BE2C (cell line): ENCODE measurements at regions not wholly inside any gene's neighbourhood (a gene's known extent, or its start where the extent isn't known, plus 50 kb on each side); places are given as distances from the start of the nearest gene placed in this dataset.
A peak's percentile ranks its signal among the peaks of the same experiment; 100 is the strongest.

Source experiments
- DNase-seq: peaks from one replicate; pipeline ENCODE4 v3.0.0-alpha.2; 2020
- H3K27me3 ChIP-seq: fragments of 250-450 bp; sonication (Bioruptor Pico); 2 replicates; pipeline ENCODE4 v1.5.1; 2020; ENCODE audit warnings: mild to moderate bottlenecking
- H3K36me3 ChIP-seq: fragments of 250-450 bp; sonication (Bioruptor Pico); 2 replicates; pipeline ENCODE4 v1.5.1; 2020; ENCODE audit warnings: mild to moderate bottlenecking
- H3K4me1 ChIP-seq: fragments of 250-450 bp; sonication (Bioruptor Pico); 2 replicates; pipeline ENCODE4 v1.5.1; 2020
- H3K4me3 ChIP-seq: 2 replicates; pipeline ENCODE4 v1.5.1; 2011; ENCODE audit warnings: low read depth, low read length
- H3K9me3 ChIP-seq: fragments of 250-450 bp; sonication (Bioruptor Pico); 2 replicates; pipeline ENCODE4 v1.5.1; 2020
- TF ChIP-seq, protein P1 (sequence below): IDR thresholded peaks from 2 replicates; pipeline ENCODE4 v1.5.1; 2012; ENCODE audit warnings: mild to moderate bottlenecking, low read depth, low read length

GRCh38 chr13:71312923-71313322 lies 554.1 kb downstream of the DACH1 start:
- H3K27me3 ChIP-seq: no peaks in the 10 kb centered on the region
- TF ChIP-seq, protein P1, sequence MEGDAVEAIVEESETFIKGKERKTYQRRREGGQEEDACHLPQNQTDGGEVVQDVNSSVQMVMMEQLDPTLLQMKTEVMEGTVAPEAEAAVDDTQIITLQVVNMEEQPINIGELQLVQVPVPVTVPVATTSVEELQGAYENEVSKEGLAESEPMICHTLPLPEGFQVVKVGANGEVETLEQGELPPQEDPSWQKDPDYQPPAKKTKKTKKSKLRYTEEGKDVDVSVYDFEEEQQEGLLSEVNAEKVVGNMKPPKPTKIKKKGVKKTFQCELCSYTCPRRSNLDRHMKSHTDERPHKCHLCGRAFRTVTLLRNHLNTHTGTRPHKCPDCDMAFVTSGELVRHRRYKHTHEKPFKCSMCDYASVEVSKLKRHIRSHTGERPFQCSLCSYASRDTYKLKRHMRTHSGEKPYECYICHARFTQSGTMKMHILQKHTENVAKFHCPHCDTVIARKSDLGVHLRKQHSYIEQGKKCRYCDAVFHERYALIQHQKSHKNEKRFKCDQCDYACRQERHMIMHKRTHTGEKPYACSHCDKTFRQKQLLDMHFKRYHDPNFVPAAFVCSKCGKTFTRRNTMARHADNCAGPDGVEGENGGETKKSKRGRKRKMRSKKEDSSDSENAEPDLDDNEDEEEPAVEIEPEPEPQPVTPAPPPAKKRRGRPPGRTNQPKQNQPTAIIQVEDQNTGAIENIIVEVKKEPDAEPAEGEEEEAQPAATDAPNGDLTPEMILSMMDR: no peak
- no peaks in the 10 kb centered on the region for H3K36me3 ChIP-seq
- no peaks in the 10 kb centered on the region for H3K9me3 ChIP-seq
- H3K4me1 ChIP-seq: peaks cover 4% of the 10 kb centered on the region
- H3K4me3 ChIP-seq: no peak overlapping the region
- DNase-seq: no peak

- no peaks in the 10 kb centered on the region for H3K9me3 ChIP-seq
- no peaks in the 10 kb centered on the region for H3K36me3 ChIP-seq
- TF ChIP-seq, protein P1: no peak
- H3K27me3 ChIP-seq: no peaks in the 10 kb centered on the region
- H3K4me3 ChIP-seq: no peak overlapping the region
- H3K4me1 ChIP-seq: no peaks in the 10 kb centered on the region
- no peak for DNase-seq
These were observed 557.1 kb downstream of the DACH1 start for GRCh38 chr13:71309905-71310304.

- no peaks in the 10 kb centered on the region for H3K36me3 ChIP-seq
- no peaks in the 10 kb centered on the region for H3K4me1 ChIP-seq
- no peak for DNase-seq
- H3K27me3 ChIP-seq: no peaks in the 10 kb centered on the region
- TF ChIP-seq, protein P1: no peak
- H3K9me3 ChIP-seq: no peaks in the 10 kb centered on the region
- H3K4me3 ChIP-seq: no peak overlapping the region
These were observed 560.2 kb downstream of the DACH1 start for GRCh38 chr13:71306821-71307220.

DNA sequence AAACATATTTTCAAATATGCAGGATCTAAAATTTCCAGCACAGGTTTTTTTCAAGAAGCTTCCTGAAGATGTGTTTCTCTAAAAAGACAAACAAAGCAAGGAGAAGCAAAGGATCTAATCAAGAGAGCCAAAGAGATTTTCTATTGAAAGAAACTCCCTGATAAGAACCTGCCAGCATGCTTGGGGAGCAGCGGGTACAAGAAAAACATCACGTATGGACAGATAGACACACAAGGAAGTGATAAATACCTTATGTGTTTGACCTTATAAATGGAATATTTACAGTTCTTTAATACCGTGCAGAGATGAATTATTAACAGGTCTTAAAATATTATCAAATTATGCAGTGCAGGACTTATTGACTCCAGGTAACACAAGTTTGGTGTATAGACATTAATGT lies 562.1 kb downstream of the DACH1 start:
- no peaks in the 10 kb centered on the region for H3K36me3 ChIP-seq
- no peaks in the 10 kb centered on the region for H3K27me3 ChIP-seq
- H3K4me1 ChIP-seq: no peaks in the 10 kb centered on the region
- no peak for DNase-seq
- no peak overlapping the region for H3K4me3 ChIP-seq
- no peaks in the 10 kb centered on the region for H3K9me3 ChIP-seq
- TF ChIP-seq, protein P1: no peak

GRCh38 chr13:71303144-71303543 lies 563.9 kb downstream of the DACH1 start:
- DNase-seq: no peak
- Histone ChIP-seq H3K4me3 (no peak overlapping the region), H3K36me3 (no peaks in the 10 kb centered on the region), H3K27me3 (no peaks in the 10 kb centered on the region), H3K9me3 (no peaks in the 10 kb centered on the region), H3K4me1 (no peaks in the 10 kb centered on the region)
- TF ChIP-seq, protein P1: peak; percentile 49

DNA sequence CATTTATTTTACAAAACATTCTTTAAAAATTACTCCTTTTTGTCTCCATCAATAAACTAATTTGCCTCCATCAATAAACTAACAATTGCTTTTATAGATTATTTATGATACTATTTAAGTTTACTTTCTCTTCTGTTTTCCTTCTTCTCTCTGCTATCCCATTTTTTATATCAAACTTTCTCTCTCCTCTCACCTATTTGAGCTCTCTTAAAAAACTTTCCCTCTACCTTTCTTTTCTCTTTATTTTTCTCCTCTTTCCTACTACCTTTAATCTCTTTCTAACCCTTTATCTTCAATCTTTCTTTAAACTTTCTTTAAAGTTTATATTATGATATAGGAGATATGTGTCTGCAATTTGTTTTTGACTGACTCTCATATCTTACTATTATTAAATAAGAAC lies 566.4 kb downstream of the DACH1 start:
- no peak overlapping the region for H3K4me3 ChIP-seq
- no peak for DNase-seq
- H3K4me1 ChIP-seq: no peaks in the 10 kb centered on the region
- no peaks in the 10 kb centered on the region for H3K36me3 ChIP-seq
- TF ChIP-seq, protein P1: no peak
- H3K27me3 ChIP-seq: no peaks in the 10 kb centered on the region
- no peaks in the 10 kb centered on the region for H3K9me3 ChIP-seq
